H1 (cell line): ENCODE measurements at regions not wholly inside any gene's neighbourhood (a gene's known extent, or its start where the extent isn't known, plus 50 kb on each side); places are given as distances from the start of the nearest gene placed in this dataset.

Experiments
- BCL11A ChIP-seq, 2 experiments: IDR thresholded peaks; one replicate each; pipeline ENCODE4 v1.6.1; 2011; ENCODE audit warnings: low read depth in 2 of 2, low read length in 2 of 2, mild to moderate bottlenecking in 2 of 2
- EGR1 ChIP-seq: IDR thresholded peaks from 2 replicates; pipeline ENCODE4 v1.6.1; 2011; ENCODE audit warnings: low read depth, low read length, borderline replicate concordance
- JUN ChIP-seq: IDR thresholded peaks from 2 replicates; pipeline ENCODE4 v1.6.1; 2011; ENCODE audit warnings: low read depth, mild to moderate bottlenecking, improper control_type of control experiment, low read length
- KDM1A ChIP-seq: fragments of 200-600, 300-600 bp; sonication (generic); IDR thresholded peaks from 2 replicates; pipeline ENCODE4 v1.7.1; 2016; ENCODE audit warnings: mild to moderate bottlenecking, low read length, borderline replicate concordance
- KDM4A ChIP-seq: IDR thresholded peaks from one replicate; pipeline ENCODE4 v1.7.1; 2012; ENCODE audit warnings: low read depth, mild to moderate bottlenecking, moderate library complexity, low read length, inconsistent platforms; ENCODE audit not compliant: severe bottlenecking
- SAP30 ChIP-seq: fragments of 300-600 bp; sonication (generic); IDR thresholded peaks from 2 replicates; pipeline ENCODE4 v1.7.1; 2012; ENCODE audit warnings: low read length, moderate library complexity, mild to moderate bottlenecking, inconsistent platforms; ENCODE audit not compliant: insufficient read depth, insufficient replicate concordance
- SIX5 ChIP-seq: IDR thresholded peaks from 2 replicates; pipeline ENCODE4 v1.6.1; 2011; ENCODE audit warnings: mild to moderate bottlenecking, low read depth, low read length
- TAF1 ChIP-seq: IDR thresholded peaks from 2 replicates; pipeline ENCODE4 v1.6.1; 2011; ENCODE audit warnings: mild to moderate bottlenecking, low read depth, low read length
- TAF7 ChIP-seq: optimal IDR thresholded peaks from 2 replicates; pipeline ENCODE3; 2011; ENCODE audit warnings: low read depth, mild to moderate bottlenecking, inconsistent platforms, low read length, moderate library complexity, borderline replicate concordance

GRCh38 chr18:10040287-10041011, 126.6 kb downstream of the VAPA start (continued):
- TF ChIP-seq JUN = no peak
- TF ChIP-seq TAF7 = no peak
- TF ChIP-seq KDM4A = no peak
- no peak for TF ChIP-seq BCL11A (IDR thresholded peaks at IDR 0.05; ENCODE audit: low read depth in 2 of 2, low read length in 2 of 2)
- no peak for TF ChIP-seq SIX5
- TF ChIP-seq TAF1 = no peak
- no peak for TF ChIP-seq KDM1A
- TF ChIP-seq SAP30 = no peak
- no peak for TF ChIP-seq EGR1
